ENCODE measurements at regions not wholly inside any gene's neighbourhood (a gene's known extent, or its start where the extent isn't known, plus 50 kb on each side); places are given as distances from the start of the nearest gene placed in this dataset.

- Histone ChIP-seq H3K4me1 (ENCODE audit: control insufficient read depth in 5 of 5, insufficient read depth in 5 of 5, low read length in 5 of 5) (no peaks in the 10 kb centered on the region), H3K36me3 (ENCODE audit: control insufficient read depth in 5 of 5, insufficient read depth in 5 of 5, low read length in 5 of 5) (no peaks in the 10 kb centered on the region), H3K9ac (ENCODE audit: low read length in 5 of 5) (no peak overlapping the region), H3K27me3 (ENCODE audit: control insufficient read depth in 5 of 5, insufficient read depth in 4 of 5, low read length in 5 of 5) (no peaks in the 10 kb centered on the region), H3K9me3 (ENCODE audit: control insufficient read depth in 5 of 5, low read length in 5 of 5) (no peaks in the 10 kb centered on the region), H3K27ac (ENCODE audit: low read depth, low read length) (no peak overlapping the region), H3K4me3 (ENCODE audit: low read depth in 1 of 5, low read length in 5 of 5) (no peak overlapping the region)
Measured at GRCh38 chr15:97084650-97085049, 754.1 kb downstream of the NR2F2 start.

GRCh38 chr15:97085731-97086130 lies 755.2 kb downstream of the NR2F2 start:
- Histone ChIP-seq H3K4me1 (ENCODE audit: control insufficient read depth in 5 of 5, insufficient read depth in 5 of 5, low read length in 5 of 5) (no peaks in the 10 kb centered on the region), H3K36me3 (ENCODE audit: control insufficient read depth in 5 of 5, insufficient read depth in 5 of 5, low read length in 5 of 5) (no peaks in the 10 kb centered on the region), H3K4me3 (ENCODE audit: low read depth in 1 of 5, low read length in 5 of 5) (no peak overlapping the region), H3K9me3 (ENCODE audit: control insufficient read depth in 5 of 5, low read length in 5 of 5) (no peaks in the 10 kb centered on the region), H3K27me3 (ENCODE audit: control insufficient read depth in 5 of 5, insufficient read depth in 4 of 5, low read length in 5 of 5) (no peaks in the 10 kb centered on the region), H3K9ac (ENCODE audit: low read length in 5 of 5) (no peak overlapping the region), H3K27ac (ENCODE audit: low read depth, low read length) (no peak overlapping the region)

GRCh38 chr15:97087006-97087741 lies 756.7 kb downstream of the NR2F2 start:
- Histone ChIP-seq H3K36me3 (ENCODE audit: control insufficient read depth in 5 of 5, insufficient read depth in 5 of 5, low read length in 5 of 5) (no peaks in the 10 kb centered on the region), H3K4me3 (ENCODE audit: low read depth in 1 of 5, low read length in 5 of 5) (no peak overlapping the region), H3K4me1 (ENCODE audit: control insufficient read depth in 5 of 5, insufficient read depth in 5 of 5, low read length in 5 of 5) (no peaks in the 10 kb centered on the region), H3K27me3 (ENCODE audit: control insufficient read depth in 5 of 5, insufficient read depth in 4 of 5, low read length in 5 of 5) (peaks cover 0 to 4% (median 0%) of the 10 kb centered on the region in 5 donors), H3K9me3 (ENCODE audit: control insufficient read depth in 5 of 5, low read length in 5 of 5) (no peaks in the 10 kb centered on the region), H3K9ac (ENCODE audit: low read length in 5 of 5) (no peak overlapping the region), H3K27ac (ENCODE audit: low read depth, low read length) (no peak overlapping the region)

GRCh38 chr15:97091093-97091492 lies 760.6 kb downstream of the NR2F2 start:
- H3K4me3 ChIP-seq (ENCODE audit: low read depth in 1 of 5, low read length in 5 of 5): no peak overlapping the region
- H3K9me3 ChIP-seq (ENCODE audit: control insufficient read depth in 5 of 5, low read length in 5 of 5): no peaks in the 10 kb centered on the region
- no peak overlapping the region for H3K9ac ChIP-seq (ENCODE audit: low read length in 5 of 5)
- no peak overlapping the region for H3K27ac ChIP-seq (ENCODE audit: low read depth, low read length)
- no peaks in the 10 kb centered on the region for H3K4me1 ChIP-seq (ENCODE audit: control insufficient read depth in 5 of 5, insufficient read depth in 5 of 5, low read length in 5 of 5)
- H3K36me3 ChIP-seq (ENCODE audit: control insufficient read depth in 5 of 5, insufficient read depth in 5 of 5, low read length in 5 of 5): no peaks in the 10 kb centered on the region
- peaks cover 0 to 4% (median 0%) of the 10 kb centered on the region in 5 donors for H3K27me3 ChIP-seq (ENCODE audit: control insufficient read depth in 5 of 5, insufficient read depth in 4 of 5, low read length in 5 of 5)

- no peaks in the 10 kb centered on the region for H3K36me3 ChIP-seq (ENCODE audit: control insufficient read depth in 5 of 5, insufficient read depth in 5 of 5, low read length in 5 of 5)
- H3K4me3 ChIP-seq (ENCODE audit: low read depth in 1 of 5, low read length in 5 of 5): no peak overlapping the region
- H3K9ac ChIP-seq (ENCODE audit: low read length in 5 of 5): no peak overlapping the region
- no peak overlapping the region for H3K27ac ChIP-seq (ENCODE audit: low read depth, low read length)
- no peaks in the 10 kb centered on the region for H3K4me1 ChIP-seq (ENCODE audit: control insufficient read depth in 5 of 5, insufficient read depth in 5 of 5, low read length in 5 of 5)
- H3K27me3 ChIP-seq (ENCODE audit: control insufficient read depth in 5 of 5, insufficient read depth in 4 of 5, low read length in 5 of 5): peaks cover 0 to 4% (median 0%) of the 10 kb centered on the region in 5 donors
- no peaks in the 10 kb centered on the region for H3K9me3 ChIP-seq (ENCODE audit: control insufficient read depth in 5 of 5, low read length in 5 of 5)
Measured at GRCh38 chr15:97092656-97093055, 762.2 kb downstream of the NR2F2 start.

GRCh38 chr15:97096303-97096835 lies 765.9 kb downstream of the NR2F2 start:
- Histone ChIP-seq H3K9ac (ENCODE audit: low read length in 5 of 5) (no peak overlapping the region), H3K9me3 (ENCODE audit: control insufficient read depth in 5 of 5, low read length in 5 of 5) (peaks cover 0 to 4% (median 0%) of the 10 kb centered on the region in 5 donors), H3K27ac (ENCODE audit: low read depth, low read length) (no peak overlapping the region), H3K4me3 (ENCODE audit: low read depth in 1 of 5, low read length in 5 of 5) (no peak overlapping the region), H3K27me3 (ENCODE audit: control insufficient read depth in 5 of 5, insufficient read depth in 4 of 5, low read length in 5 of 5) (peaks cover 0 to 4% (median 0%) of the 10 kb centered on the region in 5 donors), H3K4me1 (ENCODE audit: control insufficient read depth in 5 of 5, insufficient read depth in 5 of 5, low read length in 5 of 5) (no peaks in the 10 kb centered on the region), H3K36me3 (ENCODE audit: control insufficient read depth in 5 of 5, insufficient read depth in 5 of 5, low read length in 5 of 5) (no peaks in the 10 kb centered on the region)

- no peaks in the 10 kb centered on the region for H3K36me3 ChIP-seq (ENCODE audit: control insufficient read depth in 5 of 5, insufficient read depth in 5 of 5, low read length in 5 of 5)
- no peak overlapping the region for H3K4me3 ChIP-seq (ENCODE audit: low read depth in 1 of 5, low read length in 5 of 5)
- H3K27me3 ChIP-seq (ENCODE audit: control insufficient read depth in 5 of 5, insufficient read depth in 4 of 5, low read length in 5 of 5): no peaks in the 10 kb centered on the region
- H3K9ac ChIP-seq (ENCODE audit: low read length in 5 of 5): no peak overlapping the region
- no peaks in the 10 kb centered on the region for H3K4me1 ChIP-seq (ENCODE audit: control insufficient read depth in 5 of 5, insufficient read depth in 5 of 5, low read length in 5 of 5)
- no peak overlapping the region for H3K27ac ChIP-seq (ENCODE audit: low read depth, low read length)
- peaks cover 0 to 5% (median 0%) of the 10 kb centered on the region in 5 donors for H3K9me3 ChIP-seq (ENCODE audit: control insufficient read depth in 5 of 5, low read length in 5 of 5)
Measured at GRCh38 chr15:97099040-97099439, 768.5 kb downstream of the NR2F2 start.

- no peaks in the 10 kb centered on the region for H3K27me3 ChIP-seq (ENCODE audit: control insufficient read depth in 5 of 5, insufficient read depth in 4 of 5, low read length in 5 of 5)
- no peaks in the 10 kb centered on the region for H3K4me1 ChIP-seq (ENCODE audit: control insufficient read depth in 5 of 5, insufficient read depth in 5 of 5, low read length in 5 of 5)
- H3K9ac ChIP-seq (ENCODE audit: low read length in 5 of 5): no peak overlapping the region
- no peaks in the 10 kb centered on the region for H3K36me3 ChIP-seq (ENCODE audit: control insufficient read depth in 5 of 5, insufficient read depth in 5 of 5, low read length in 5 of 5)
- no peak overlapping the region for H3K4me3 ChIP-seq (ENCODE audit: low read depth in 1 of 5, low read length in 5 of 5)
- H3K27ac ChIP-seq (ENCODE audit: low read depth, low read length): no peak overlapping the region
- H3K9me3 ChIP-seq (ENCODE audit: control insufficient read depth in 5 of 5, low read length in 5 of 5): peaks cover 0 to 11% (median 0%) of the 10 kb centered on the region in 5 donors
Measured at GRCh38 chr15:97101572-97101971, 771.1 kb downstream of the NR2F2 start.

- Histone ChIP-seq H3K27me3 (ENCODE audit: control insufficient read depth in 5 of 5, insufficient read depth in 4 of 5, low read length in 5 of 5) (no peaks in the 10 kb centered on the region), H3K9ac (ENCODE audit: low read length in 5 of 5) (no peak overlapping the region), H3K4me1 (ENCODE audit: control insufficient read depth in 5 of 5, insufficient read depth in 5 of 5, low read length in 5 of 5) (peaks cover 0 to 3% (median 0%) of the 10 kb centered on the region in 5 donors), H3K4me3 (ENCODE audit: low read depth in 1 of 5, low read length in 5 of 5) (no peak overlapping the region), H3K27ac (ENCODE audit: low read depth, low read length) (no peak overlapping the region), H3K9me3 (ENCODE audit: control insufficient read depth in 5 of 5, low read length in 5 of 5) (peaks cover 0 to 16% (median 9%) of the 10 kb centered on the region in 5 donors), H3K36me3 (ENCODE audit: control insufficient read depth in 5 of 5, insufficient read depth in 5 of 5, low read length in 5 of 5) (no peaks in the 10 kb centered on the region)
Measured at GRCh38 chr15:97114900-97115760, 784.6 kb downstream of the NR2F2 start.

- Histone ChIP-seq H3K27me3 (ENCODE audit: control insufficient read depth in 5 of 5, insufficient read depth in 4 of 5, low read length in 5 of 5) (no peaks in the 10 kb centered on the region), H3K27ac (ENCODE audit: low read depth, low read length) (no peak overlapping the region), H3K4me3 (ENCODE audit: low read depth in 1 of 5, low read length in 5 of 5) (no peak overlapping the region), H3K9ac (ENCODE audit: low read length in 5 of 5) (no peak overlapping the region), H3K36me3 (ENCODE audit: control insufficient read depth in 5 of 5, insufficient read depth in 5 of 5, low read length in 5 of 5) (no peaks in the 10 kb centered on the region), H3K4me1 (ENCODE audit: control insufficient read depth in 5 of 5, insufficient read depth in 5 of 5, low read length in 5 of 5) (peaks cover 0 to 3% (median 0%) of the 10 kb centered on the region in 5 donors), H3K9me3 (ENCODE audit: control insufficient read depth in 5 of 5, low read length in 5 of 5) (peaks cover 0 to 19% (median 9%) of the 10 kb centered on the region in 5 donors)
Measured at GRCh38 chr15:97115761-97116070, 785.2 kb downstream of the NR2F2 start.
